ENCODE measurements at regions not wholly inside any gene's neighbourhood (a gene's known extent, or its start where the extent isn't known, plus 50 kb on each side); places are given as distances from the start of the nearest gene placed in this dataset.
A peak's percentile ranks its signal among the peaks of the same experiment; 100 is the strongest.

DNA sequence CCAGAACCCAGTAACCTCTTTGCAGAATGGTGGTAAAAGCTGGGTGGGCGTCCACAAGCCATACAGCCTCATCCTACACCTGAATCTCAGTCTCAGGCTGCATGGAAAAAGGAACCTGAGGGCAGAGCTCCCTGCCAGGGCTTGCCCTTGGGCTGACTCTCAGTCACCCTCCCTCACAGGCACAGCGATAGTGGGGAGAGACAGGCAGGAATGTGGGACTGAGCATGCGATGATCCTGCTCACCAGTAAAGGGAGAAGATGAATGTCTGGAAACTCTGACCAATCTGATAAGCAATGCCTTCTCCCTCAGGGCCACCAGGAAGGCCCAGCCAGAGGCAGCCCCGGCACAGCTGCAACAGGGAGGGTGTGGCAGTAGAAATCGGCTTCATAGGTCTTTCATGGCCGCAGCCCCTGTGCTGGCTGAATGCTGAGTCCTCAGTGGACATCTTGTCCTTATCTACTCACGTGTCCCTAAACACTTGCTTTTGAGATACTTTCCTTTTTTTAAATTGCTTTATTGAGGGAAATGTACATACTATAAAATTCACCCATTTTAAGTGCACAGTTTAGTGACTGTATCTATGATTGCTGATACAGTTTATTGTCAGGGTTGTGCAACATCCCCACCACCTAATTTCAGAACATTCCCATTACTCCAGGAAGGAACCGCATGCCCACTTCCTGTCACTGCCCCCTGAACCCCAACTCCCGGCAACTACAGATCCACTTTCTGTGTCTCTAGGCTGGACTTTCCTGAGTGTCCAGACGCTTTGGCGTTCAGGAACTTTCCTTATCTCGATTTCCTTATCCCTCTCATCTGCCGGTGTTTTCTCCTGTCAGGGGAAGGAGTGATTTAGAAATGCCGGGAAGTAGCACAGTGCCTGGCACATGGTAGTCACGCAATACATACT is 258.1 kb downstream of the PCNX1 start:
- TF ChIP-seq CEBPB (IDR thresholded peaks at IDR 0.05; ENCODE audit: low read depth, low read length) (peak; percentile 66), BHLHE40 (IDR thresholded peaks at IDR 0.05; ENCODE audit: low read depth, low read length) (no peak)
- intact Hi-C loops (cut with micrococcal nuclease) = loop anchor here (1.0 to 10.0 kb wide), 2 partner anchors 155 to 1129 kb away; partner anchors contain the start of gene SIPA1L1

More for the DNA sequence above, 258.1 kb downstream of the PCNX1 start:
- H2AK9ac ChIP-seq (replicated peaks; ENCODE audit: low read depth, low read length, poor library complexity) = peak overlapping the region; percentile 47
- H4K5ac ChIP-seq (ENCODE audit: low read depth, low read length) = peak overlapping the region; percentile 65
- WGBS, 2 experiments (ENCODE audit: extremely low coverage in 2 of 2, insufficient read length in 1 of 2) = no CpG with 5 or more reads among the region's 15 CpGs
- no peaks in the 10 kb centered on the region for H3K36me3 ChIP-seq (ENCODE audit: control insufficient read depth, insufficient read depth, low read length)
- H3K79me1 ChIP-seq (ENCODE audit: low read depth in 1 of 2, low read length in 2 of 2) = no peaks in the 10 kb centered on the region
- H3K27me3 ChIP-seq (ENCODE audit: control insufficient read depth, insufficient read depth, low read length) = no peaks in the 10 kb centered on the region
- no TSS peak for BruUV-seq (replicated peaks)
- no peak overlapping the region for H3K4me2 ChIP-seq (ENCODE audit: low read depth, low read length)
- H3K18ac ChIP-seq (ENCODE audit: low read depth, low read length) = peak overlapping the region; percentile 7; the same call in 1 of the 2 replicates
- H3K23ac ChIP-seq (ENCODE audit: low read depth, low read length) = no peak overlapping the region
- peak overlapping the region; percentile 15; the same call in 2 of the 3 replicates for H2BK15ac ChIP-seq (ENCODE audit: low read depth, low read length)
- H2BK120ac ChIP-seq (ENCODE audit: low read depth, low read length) = peak overlapping the region; percentile 60
- POLR2A ChIA-PET (ENCODE audit: unreplicated experiment) = no interaction called here
- H3K14ac ChIP-seq (replicated peaks; ENCODE audit: low read depth, low read length) = peak overlapping the region; percentile 47
- no peaks in the 10 kb centered on the region for H3K9me3 ChIP-seq (ENCODE audit: control insufficient read depth, insufficient read depth, low read length)
- 0 out of 2 replicates have a peak, but pooled peaks cover 3% of the 10 kb centered on the region for H3K9me1 ChIP-seq (ENCODE audit: insufficient read depth, low read length)
- peak overlapping the region; percentile 31; the same call in 1 of the 2 replicates for H4K91ac ChIP-seq (ENCODE audit: insufficient read depth, low read depth, low read length)
- H4K20me1 ChIP-seq (ENCODE audit: insufficient read depth, low read length) = no peaks in the 10 kb centered on the region
- H2BK5ac ChIP-seq (ENCODE audit: low read depth, low read length, poor library complexity, severe bottlenecking) = no peak overlapping the region
- no peak overlapping the region for H3K27ac ChIP-seq (ENCODE audit: insufficient read depth, low read length)
- ATAC-seq (ENCODE audit: low read depth) (peak; percentile 58), DNase-seq (peak; percentile 6)
- no peak overlapping the region for H3K56ac ChIP-seq (ENCODE audit: extremely low read depth, insufficient read depth, low read length)
- no peak overlapping the region for H3K9ac ChIP-seq (ENCODE audit: low read depth, low read length)
- dilution Hi-C loops (cut with HindIII; ENCODE audit: low sequenced_read_pairs, unreplicated experiment) (no loop called here), in situ Hi-C loops (cut with MboI; ENCODE audit: low sequenced_read_pairs) (no loop called here)
- peak overlapping the region; percentile 17 to 48; a peak in 3 of 4 replicates for H4K8ac ChIP-seq (ENCODE audit: low read depth in 2 of 2, low read length in 2 of 2)
- H2BK20ac ChIP-seq (ENCODE audit: low read depth, low read length) = peak overlapping the region; percentile 60; the same call in 1 of the 2 replicates
- peak overlapping the region; percentile 73 for H2AFZ ChIP-seq (replicated peaks; ENCODE audit: low read length, poor library complexity)
- H3K4ac ChIP-seq (ENCODE audit: low read depth, low read length) = peak overlapping the region; percentile 34
- peak overlapping the region; percentile 16; the same call in 1 of the 2 replicates for H2AK5ac ChIP-seq (ENCODE audit: low read depth, low read length)
- H3K4me3 ChIP-seq (ENCODE audit: insufficient read depth, low read depth, low read length) = no peak overlapping the region
- H3K4me1 ChIP-seq (ENCODE audit: control insufficient read depth, insufficient read depth, low read length) = peaks cover 10% of the 10 kb centered on the region
- CTCF ChIA-PET = interaction anchor here (1.0 kb wide), 1 partner anchor 588 kb away, joined by 3 read pairs; no protein-coding TSS in a partner anchor
